SU-DHL-6 (cell line): ENCODE measurements at regions not wholly inside any gene's neighbourhood (a gene's known extent, or its start where the extent isn't known, plus 50 kb on each side); places are given as distances from the start of the nearest gene placed in this dataset.

Experiments used
- H2AFZ ChIP-seq: fragments of 200-600 bp; sonication (generic); 2 replicates; pipeline ENCODE4 v1.6.1; 2014; ENCODE audit warnings: low read depth, mild to moderate bottlenecking, moderate library complexity, mixed read lengths, antibody characterized with exemption, low read length; ENCODE audit not compliant: severe bottlenecking
- H3F3A ChIP-seq: fragments of 200-600 bp; shearing (Covaris generic); 2 replicates; pipeline ENCODE4 v1.6.0; 2016; ENCODE audit warnings: antibody characterized with exemption, mild to moderate bottlenecking; ENCODE audit not compliant: insufficient read depth
- H3K27ac ChIP-seq: fragments of 200-600 bp; sonication (generic); 2 replicates; pipeline ENCODE4 v1.5.1; 2016; ENCODE audit warnings: low read depth, mild to moderate bottlenecking, low read length, moderate library complexity, mixed read lengths
- H3K27me3 ChIP-seq: fragments of 200-600 bp; sonication (generic), shearing (Covaris generic); 2 replicates; pipeline ENCODE4 v1.6.0; 2014; ENCODE audit warnings: mild to moderate bottlenecking, low read length
- H3K36me3 ChIP-seq: fragments of 200-600 bp; sonication (generic); 2 replicates; pipeline ENCODE4 v1.6.1; 2014; ENCODE audit warnings: mild to moderate bottlenecking, low read length, mixed read lengths
- H3K4me2 ChIP-seq: fragments of 300-600, 200-600 bp; shearing (Covaris generic), sonication (generic); 2 replicates; pipeline ENCODE4 v1.6.0; 2014; ENCODE audit warnings: low read length, low read depth, mild to moderate bottlenecking; ENCODE audit not compliant: poor library complexity, severe bottlenecking
- H3K4me3 ChIP-seq: fragments of 200-600 bp; sonication (generic); 2 replicates; pipeline ENCODE4 v1.5.1; 2014; ENCODE audit warnings: antibody characterized with exemption, low read length, mild to moderate bottlenecking, mixed read lengths; ENCODE audit not compliant: insufficient read depth, poor library complexity, severe bottlenecking
- H3K79me2 ChIP-seq: fragments of 200-600 bp; sonication (generic); 2 replicates; pipeline ENCODE4 v1.6.1; 2014; ENCODE audit warnings: mild to moderate bottlenecking, low read length, moderate library complexity; ENCODE audit not compliant: insufficient read depth
- H3K9ac ChIP-seq: fragments of 200-600 bp; sonication (generic); 2 replicates; pipeline ENCODE4 v1.7.0; 2014; ENCODE audit warnings: mild to moderate bottlenecking, low read length
- H3K9me2 ChIP-seq: fragments of 200-600 bp; sonication (generic); replicated peaks from 2 replicates; pipeline ENCODE4 v1.6.1; 2014; ENCODE audit warnings: low read length; ENCODE audit not compliant: insufficient read depth
- H3K9me3 ChIP-seq: fragments of 200-600 bp; sonication (generic); 2 replicates; pipeline ENCODE4 v1.6.1; 2014; ENCODE audit warnings: low read length, mixed read lengths; ENCODE audit not compliant: insufficient read depth
- H4K20me1 ChIP-seq: fragments of 200-600 bp; sonication (generic); 2 replicates; pipeline ENCODE4 v1.6.1; 2014; ENCODE audit warnings: low read depth, mild to moderate bottlenecking, antibody characterized with exemption, low read length, moderate library complexity, mixed read lengths
- EZH2phosphoT487 ChIP-seq: fragments of 200-600 bp; sonication (generic), shearing (Covaris generic); conservative IDR thresholded peaks from 2 replicates; pipeline ENCODE4 v1.6.1; 2018; ENCODE audit warnings: mild to moderate bottlenecking, antibody characterized with exemption, low read length, moderate library complexity, mixed read lengths
- TF ChIP-seq, protein P1 (sequence below): fragments of 200-600 bp; sonication (generic); IDR thresholded peaks from one replicate; pipeline ENCODE4 v1.5.1; 2017; ENCODE audit warnings: antibody characterized with exemption, mild to moderate bottlenecking, low read length, moderate library complexity; ENCODE audit not compliant: insufficient read depth, poor library complexity, severe bottlenecking

- H3K36me3 ChIP-seq = no peaks in the 10 kb centered on the region
- no peak overlapping the region for H3K27ac ChIP-seq
- H3K9me3 ChIP-seq = no peaks in the 10 kb centered on the region
- no peak overlapping the region for H3K4me2 ChIP-seq
- no peaks in the 10 kb centered on the region for H3K9me2 ChIP-seq
- H3K27me3 ChIP-seq = no peaks in the 10 kb centered on the region
- H3K79me2 ChIP-seq = no peaks in the 10 kb centered on the region
- no peaks in the 10 kb centered on the region for H3F3A ChIP-seq
- no peak for TF ChIP-seq EZH2phosphoT487
- TF ChIP-seq, protein P1, sequence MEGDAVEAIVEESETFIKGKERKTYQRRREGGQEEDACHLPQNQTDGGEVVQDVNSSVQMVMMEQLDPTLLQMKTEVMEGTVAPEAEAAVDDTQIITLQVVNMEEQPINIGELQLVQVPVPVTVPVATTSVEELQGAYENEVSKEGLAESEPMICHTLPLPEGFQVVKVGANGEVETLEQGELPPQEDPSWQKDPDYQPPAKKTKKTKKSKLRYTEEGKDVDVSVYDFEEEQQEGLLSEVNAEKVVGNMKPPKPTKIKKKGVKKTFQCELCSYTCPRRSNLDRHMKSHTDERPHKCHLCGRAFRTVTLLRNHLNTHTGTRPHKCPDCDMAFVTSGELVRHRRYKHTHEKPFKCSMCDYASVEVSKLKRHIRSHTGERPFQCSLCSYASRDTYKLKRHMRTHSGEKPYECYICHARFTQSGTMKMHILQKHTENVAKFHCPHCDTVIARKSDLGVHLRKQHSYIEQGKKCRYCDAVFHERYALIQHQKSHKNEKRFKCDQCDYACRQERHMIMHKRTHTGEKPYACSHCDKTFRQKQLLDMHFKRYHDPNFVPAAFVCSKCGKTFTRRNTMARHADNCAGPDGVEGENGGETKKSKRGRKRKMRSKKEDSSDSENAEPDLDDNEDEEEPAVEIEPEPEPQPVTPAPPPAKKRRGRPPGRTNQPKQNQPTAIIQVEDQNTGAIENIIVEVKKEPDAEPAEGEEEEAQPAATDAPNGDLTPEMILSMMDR = no peak
- H2AFZ ChIP-seq = no peak overlapping the region
- H3K9ac ChIP-seq = no peak overlapping the region
- no peaks in the 10 kb centered on the region for H4K20me1 ChIP-seq
- H3K4me3 ChIP-seq = no peak overlapping the region
These were observed 53.3 kb downstream of the BMAL2 start for GRCh38 chr12:27385766-27386564.

- no peaks in the 10 kb centered on the region for H3K27me3 ChIP-seq
- no peaks in the 10 kb centered on the region for H3F3A ChIP-seq
- H3K36me3 ChIP-seq = no peaks in the 10 kb centered on the region
- no peak overlapping the region for H3K27ac ChIP-seq
- H2AFZ ChIP-seq = no peak overlapping the region
- no peak overlapping the region for H3K4me3 ChIP-seq
- no peaks in the 10 kb centered on the region for H3K79me2 ChIP-seq
- no peaks in the 10 kb centered on the region for H3K9me2 ChIP-seq
- H3K9me3 ChIP-seq = no peaks in the 10 kb centered on the region
- no peaks in the 10 kb centered on the region for H4K20me1 ChIP-seq
- H3K4me2 ChIP-seq = no peak overlapping the region
- no peak overlapping the region for H3K9ac ChIP-seq
- TF ChIP-seq, protein P1 = no peak
These were observed 54.8 kb downstream of the BMAL2 start for GRCh38 chr12:27387473-27387872.

DNA sequence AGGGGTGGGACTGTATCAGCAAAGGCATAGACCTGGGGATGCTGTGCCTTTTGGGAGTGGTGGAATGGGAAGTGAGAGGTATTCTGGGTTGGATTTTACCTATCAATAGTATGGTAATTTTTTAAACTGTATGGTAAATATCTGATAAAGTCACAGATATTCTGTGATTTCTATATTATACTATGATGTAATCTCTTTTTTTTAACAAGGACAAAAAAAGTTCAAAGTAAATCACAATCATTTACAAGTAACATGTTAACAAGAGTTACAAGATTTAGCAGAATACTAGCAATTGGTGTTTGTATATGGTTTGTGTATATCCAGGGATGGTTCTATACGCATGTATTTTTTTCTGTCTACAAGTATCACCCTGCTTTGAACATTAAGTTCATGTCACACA, 56.0 kb downstream of the BMAL2 start:
- no peaks in the 10 kb centered on the region for H3K79me2 ChIP-seq
- H3K9me3 ChIP-seq = no peaks in the 10 kb centered on the region
- H3K27me3 ChIP-seq = no peaks in the 10 kb centered on the region
- no peak overlapping the region for H3K4me2 ChIP-seq
- H2AFZ ChIP-seq = no peak overlapping the region
- no peak overlapping the region for H3K4me3 ChIP-seq
- no peaks in the 10 kb centered on the region for H4K20me1 ChIP-seq
- H3K27ac ChIP-seq = no peak overlapping the region
- no peaks in the 10 kb centered on the region for H3K36me3 ChIP-seq
- H3F3A ChIP-seq = no peaks in the 10 kb centered on the region
- TF ChIP-seq, protein P1 = no peak
- no peak for TF ChIP-seq EZH2phosphoT487
- H3K9ac ChIP-seq = no peak overlapping the region
- H3K9me2 ChIP-seq = no peaks in the 10 kb centered on the region
